Breast epithelium (tissue), 3 donors: ENCODE measurements at regions not wholly inside any gene's neighbourhood (a gene's known extent, or its start where the extent isn't known, plus 50 kb on each side); places are given as distances from the start of the nearest gene placed in this dataset.

ENCODE experiments used
- POLR2A ChIP-seq: fragments of 450-650 bp; IDR thresholded peaks from one replicate; pipeline ENCODE4 v1.6.1; 2016; ENCODE audit warnings: antibody characterized with exemption, mild to moderate bottlenecking, moderate library complexity
- POLR2AphosphoS5 ChIP-seq, 3 donors: sonication (generic); formaldehyde crosslinking; IDR thresholded peaks; one replicate each; pipeline ENCODE4 v1.6.1; 2017; ENCODE audit warnings: antibody characterized with exemption in 3 of 3
- TF ChIP-seq, protein P1 (sequence below), 3 donors: fragments of 450-650 bp; IDR thresholded peaks; one replicate each; pipeline ENCODE4 v1.5.1; 2016 to 2017; ENCODE audit warnings: antibody characterized with exemption in 3 of 3, mild to moderate bottlenecking in 3 of 3, moderate library complexity in 3 of 3

DNA sequence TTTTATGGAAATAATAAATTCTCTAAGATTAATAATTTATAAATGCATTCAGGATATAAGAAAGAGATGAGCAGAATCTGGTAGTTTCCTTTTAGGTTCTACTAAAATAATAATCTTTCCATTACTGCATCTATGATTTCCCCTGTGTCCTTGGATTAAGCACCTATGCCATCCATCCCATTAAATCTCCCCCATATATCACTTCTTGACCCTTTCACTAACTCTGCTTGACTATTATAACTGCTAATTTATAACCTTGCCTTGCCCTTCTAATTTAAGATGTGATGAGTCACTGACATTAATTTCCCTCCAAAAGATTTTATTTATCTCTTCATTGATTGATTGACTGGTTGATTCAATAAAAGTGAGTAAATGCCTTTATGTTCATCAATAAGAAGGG, 348.3 kb upstream of the LRATD1 start:
- TF ChIP-seq, protein P1, sequence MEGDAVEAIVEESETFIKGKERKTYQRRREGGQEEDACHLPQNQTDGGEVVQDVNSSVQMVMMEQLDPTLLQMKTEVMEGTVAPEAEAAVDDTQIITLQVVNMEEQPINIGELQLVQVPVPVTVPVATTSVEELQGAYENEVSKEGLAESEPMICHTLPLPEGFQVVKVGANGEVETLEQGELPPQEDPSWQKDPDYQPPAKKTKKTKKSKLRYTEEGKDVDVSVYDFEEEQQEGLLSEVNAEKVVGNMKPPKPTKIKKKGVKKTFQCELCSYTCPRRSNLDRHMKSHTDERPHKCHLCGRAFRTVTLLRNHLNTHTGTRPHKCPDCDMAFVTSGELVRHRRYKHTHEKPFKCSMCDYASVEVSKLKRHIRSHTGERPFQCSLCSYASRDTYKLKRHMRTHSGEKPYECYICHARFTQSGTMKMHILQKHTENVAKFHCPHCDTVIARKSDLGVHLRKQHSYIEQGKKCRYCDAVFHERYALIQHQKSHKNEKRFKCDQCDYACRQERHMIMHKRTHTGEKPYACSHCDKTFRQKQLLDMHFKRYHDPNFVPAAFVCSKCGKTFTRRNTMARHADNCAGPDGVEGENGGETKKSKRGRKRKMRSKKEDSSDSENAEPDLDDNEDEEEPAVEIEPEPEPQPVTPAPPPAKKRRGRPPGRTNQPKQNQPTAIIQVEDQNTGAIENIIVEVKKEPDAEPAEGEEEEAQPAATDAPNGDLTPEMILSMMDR (IDR thresholded peaks at IDR 0.05) = no peak
- TF ChIP-seq POLR2AphosphoS5 (IDR thresholded peaks at IDR 0.05) (no peak), POLR2A (no peak)
